GM10248 (cell line): ENCODE measurements at regions not wholly inside any gene's neighbourhood (a gene's known extent, or its start where the extent isn't known, plus 50 kb on each side); places are given as distances from the start of the nearest gene placed in this dataset.

Experiments
- CTCF ChIA-PET: fragments of 300-600 bp; sonication (Branson Sonifier 250); formaldehyde crosslinking; extraction: SDS; loops from one replicate; lab custom pipeline; 2021; ENCODE audit warnings: antibody characterized with exemption; lab: Yijun Ruan, JAX
- POLR2A ChIA-PET: fragments of 350-650 bp; sonication (Branson Sonifier 250); formaldehyde crosslinking; extraction: SDS; loops from one replicate; lab custom pipeline; 2020; ENCODE audit warnings: antibody characterized with exemption; lab: Yijun Ruan, JAX
- DNase-seq: peaks from one replicate; pipeline ENCODE4 v3.0.0; 2012; ENCODE audit errors: extremely low spot score
- TF ChIP-seq, protein P1 (sequence below): IDR thresholded peaks from 2 replicates; pipeline ENCODE4 v1.5.1; 2012; ENCODE audit warnings: mild to moderate bottlenecking, low read depth; ENCODE audit errors: extremely low read depth, missing control alignments, control extremely low read depth

DNA sequence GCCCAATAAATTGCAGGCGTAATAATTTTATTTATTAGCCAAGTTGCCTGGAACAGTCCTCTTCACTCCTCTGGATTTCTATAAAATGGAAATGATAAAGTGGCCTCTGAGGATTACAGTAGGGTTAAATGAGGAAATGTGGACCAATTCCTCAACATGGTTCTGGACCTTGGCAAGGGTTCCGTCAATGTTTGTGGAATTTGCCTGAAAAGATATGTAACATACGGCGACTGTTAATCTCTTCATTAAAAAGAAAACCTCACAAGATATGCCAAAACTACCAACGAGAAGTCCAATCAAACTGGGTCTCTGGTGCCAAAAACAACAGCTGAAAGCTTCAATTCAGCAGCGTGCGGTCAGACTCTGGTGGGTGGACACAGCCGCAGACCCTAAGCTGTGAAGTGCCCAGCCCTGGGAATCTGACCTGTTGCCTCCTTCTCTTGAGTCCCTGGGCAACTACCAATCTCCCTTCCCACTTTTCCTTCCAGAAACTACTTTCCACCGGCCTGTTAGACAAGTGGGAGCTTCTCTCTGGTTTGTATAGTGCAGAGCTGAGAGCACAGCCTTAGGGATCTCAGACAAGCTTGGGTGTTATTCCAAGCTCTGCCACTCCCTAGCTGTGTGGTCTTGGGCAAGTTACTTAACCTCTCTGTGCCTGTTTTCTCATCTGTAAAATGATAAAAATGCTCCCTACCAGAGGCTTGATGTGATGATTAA, 190.5 kb upstream of the GSC start:
- POLR2A ChIA-PET = no interaction called here
- TF ChIP-seq, protein P1, sequence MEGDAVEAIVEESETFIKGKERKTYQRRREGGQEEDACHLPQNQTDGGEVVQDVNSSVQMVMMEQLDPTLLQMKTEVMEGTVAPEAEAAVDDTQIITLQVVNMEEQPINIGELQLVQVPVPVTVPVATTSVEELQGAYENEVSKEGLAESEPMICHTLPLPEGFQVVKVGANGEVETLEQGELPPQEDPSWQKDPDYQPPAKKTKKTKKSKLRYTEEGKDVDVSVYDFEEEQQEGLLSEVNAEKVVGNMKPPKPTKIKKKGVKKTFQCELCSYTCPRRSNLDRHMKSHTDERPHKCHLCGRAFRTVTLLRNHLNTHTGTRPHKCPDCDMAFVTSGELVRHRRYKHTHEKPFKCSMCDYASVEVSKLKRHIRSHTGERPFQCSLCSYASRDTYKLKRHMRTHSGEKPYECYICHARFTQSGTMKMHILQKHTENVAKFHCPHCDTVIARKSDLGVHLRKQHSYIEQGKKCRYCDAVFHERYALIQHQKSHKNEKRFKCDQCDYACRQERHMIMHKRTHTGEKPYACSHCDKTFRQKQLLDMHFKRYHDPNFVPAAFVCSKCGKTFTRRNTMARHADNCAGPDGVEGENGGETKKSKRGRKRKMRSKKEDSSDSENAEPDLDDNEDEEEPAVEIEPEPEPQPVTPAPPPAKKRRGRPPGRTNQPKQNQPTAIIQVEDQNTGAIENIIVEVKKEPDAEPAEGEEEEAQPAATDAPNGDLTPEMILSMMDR = no peak
- CTCF ChIA-PET = no interaction called here
- no peak for DNase-seq

- CTCF ChIA-PET = no interaction called here
- POLR2A ChIA-PET = no interaction called here
- DNase-seq = no peak
- TF ChIP-seq, protein P1 = no peak
Measured at GRCh38 chr14:94953541-94954260, 183.8 kb upstream of the GSC start.

GRCh38 chr14:94952097-94952496, 182.2 kb upstream of the GSC start:
- POLR2A ChIA-PET = no interaction called here
- no peak for DNase-seq
- CTCF ChIA-PET = no interaction called here
- TF ChIP-seq, protein P1 = no peak

DNA sequence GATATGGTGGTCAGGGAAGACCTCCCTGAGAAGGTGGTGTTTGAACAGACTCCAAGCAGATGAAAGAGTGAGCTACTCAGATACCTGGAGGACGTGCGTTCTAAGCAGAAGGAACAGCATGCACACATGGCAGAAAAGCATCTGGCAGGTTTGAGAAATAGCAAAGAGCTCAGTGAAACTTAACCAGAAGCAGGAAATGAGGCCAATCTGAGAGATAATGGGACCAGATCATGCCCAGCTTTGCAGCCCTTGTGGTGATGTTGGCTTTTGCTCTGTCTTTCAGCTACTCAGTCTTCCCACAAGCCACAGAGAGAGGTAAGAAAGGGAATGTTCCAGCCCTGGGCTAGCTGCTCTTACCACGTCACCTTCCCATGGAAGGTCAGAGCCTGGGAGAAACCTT, 176.3 kb upstream of the GSC start:
- CTCF ChIA-PET = no interaction called here
- POLR2A ChIA-PET = no interaction called here
- TF ChIP-seq, protein P1 = no peak
- DNase-seq = no peak

- no peak for DNase-seq
- POLR2A ChIA-PET = no interaction called here
- CTCF ChIA-PET = no interaction called here
- TF ChIP-seq, protein P1 = no peak
Measured at GRCh38 chr14:94945615-94946014, 175.7 kb upstream of the GSC start.

DNA sequence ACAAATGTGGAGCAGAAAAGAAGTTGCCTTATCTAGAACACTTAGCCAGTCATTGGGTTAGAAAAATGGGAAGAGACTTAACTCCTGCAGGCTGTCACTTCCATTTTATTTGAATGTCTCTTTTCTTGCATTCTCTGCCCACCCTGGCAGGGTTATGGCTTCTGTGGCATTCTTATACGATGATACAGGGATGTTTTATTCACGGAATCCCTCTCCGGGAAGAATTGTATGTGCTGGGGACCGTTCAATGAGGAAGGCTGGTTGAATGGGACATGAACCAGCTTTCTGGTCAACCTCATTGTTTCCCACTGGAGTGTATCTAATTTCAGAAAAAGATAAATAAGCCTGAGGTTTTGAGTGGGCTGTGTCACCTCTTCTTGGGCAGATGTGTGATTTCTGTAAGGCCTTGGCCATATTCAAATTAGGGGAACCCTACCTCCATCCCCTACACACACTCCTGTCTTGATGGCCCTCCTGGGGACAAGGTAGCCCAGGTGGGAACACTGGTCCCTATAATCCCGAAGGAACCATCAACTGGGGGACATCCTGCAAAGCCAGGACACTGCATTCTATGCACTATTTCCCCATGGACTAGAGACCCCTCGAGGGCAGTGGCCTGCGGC, 174.8 kb upstream of the GSC start:
- TF ChIP-seq, protein P1 = no peak
- ChIA-PET CTCF (no interaction called here), POLR2A (no interaction called here)
- no peak for DNase-seq
